Progenitor cell of endocrine pancreas (in vitro differentiated cells): ENCODE measurements at regions not wholly inside any gene's neighbourhood (a gene's known extent, or its start where the extent isn't known, plus 50 kb on each side); places are given as distances from the start of the nearest gene placed in this dataset.

Experiments used
- DNase-seq: peaks from one replicate; pipeline ENCODE4 v3.0.0; 2021; ENCODE audit warnings: low spot score; ENCODE audit not compliant: unreplicated experiment
- H3K27ac Mint-ChIP-seq: 2 replicates; pipeline ENCODE4 v1.8.0; 2021; ENCODE audit warnings: mild to moderate bottlenecking, moderate library complexity, mixed read lengths
- H3K27me3 Mint-ChIP-seq: 2 replicates; pipeline ENCODE4 v1.8.0; 2021; ENCODE audit warnings: mixed read lengths
- H3K36me3 Mint-ChIP-seq: 2 replicates; pipeline ENCODE4 v1.8.0; 2022; ENCODE audit warnings: mixed read lengths; ENCODE audit not compliant: insufficient read depth
- H3K4me1 Mint-ChIP-seq: 2 replicates; pipeline ENCODE4 v1.8.0; 2021; ENCODE audit warnings: low read depth, mixed read lengths
- H3K4me3 Mint-ChIP-seq: 2 replicates; pipeline ENCODE4 v1.8.0; 2021; ENCODE audit warnings: low read depth, mild to moderate bottlenecking, moderate library complexity, mixed read lengths
- H3K9me3 Mint-ChIP-seq: 2 replicates; pipeline ENCODE4 v1.8.0; 2021; ENCODE audit warnings: low read depth, mixed read lengths
- TF ChIP-seq, protein P1 (sequence below): fragments of 200-600 bp; sonication (generic); IDR thresholded peaks from one replicate; pipeline ENCODE4 v1.5.0; 2021; ENCODE audit warnings: antibody characterized with exemption, mild to moderate bottlenecking; ENCODE audit not compliant: unreplicated experiment

DNA sequence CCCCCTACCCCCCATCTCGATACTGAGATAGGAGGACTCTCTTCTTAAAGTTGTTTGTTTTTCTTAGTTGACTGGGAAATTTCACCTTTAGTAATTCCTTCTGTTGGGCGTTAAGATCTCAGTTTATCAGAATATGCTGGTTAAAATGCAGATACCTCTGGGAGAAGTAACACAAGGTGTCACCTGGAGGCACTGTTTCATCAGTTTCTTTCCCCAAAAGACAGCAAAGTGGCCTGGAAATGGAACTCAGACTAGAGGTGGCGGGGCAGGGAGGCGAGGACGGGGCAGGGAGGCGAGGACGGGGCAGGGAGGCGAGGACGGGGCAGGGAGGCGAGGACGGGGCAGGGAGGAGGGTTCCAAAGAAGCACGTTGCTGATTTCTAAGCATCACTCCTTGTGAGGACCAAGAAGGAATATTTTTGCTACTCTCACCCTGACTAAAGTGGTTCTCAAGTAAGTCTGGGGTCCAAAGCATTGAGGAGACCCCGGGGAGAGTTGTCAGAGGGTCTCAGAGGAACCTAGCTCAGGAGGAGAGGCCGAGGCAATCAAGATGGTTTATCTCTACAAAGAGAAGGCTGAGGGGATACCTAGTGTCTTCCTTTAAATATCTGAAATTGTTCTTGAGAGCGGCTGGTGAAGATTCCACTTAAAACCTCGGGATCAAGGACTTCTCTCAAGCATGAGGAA, 147.0 kb upstream of the B3GAT1 start:
- peaks cover 23% of the 10 kb centered on the region for H3K27me3 Mint-ChIP-seq
- no peaks in the 10 kb centered on the region for H3K9me3 Mint-ChIP-seq
- H3K36me3 Mint-ChIP-seq, result no peaks in the 10 kb centered on the region
- no peaks in the 10 kb centered on the region for H3K4me1 Mint-ChIP-seq
- no peak overlapping the region for H3K27ac Mint-ChIP-seq
- no peak for DNase-seq
- H3K4me3 Mint-ChIP-seq, result no peak overlapping the region
- TF ChIP-seq, protein P1, sequence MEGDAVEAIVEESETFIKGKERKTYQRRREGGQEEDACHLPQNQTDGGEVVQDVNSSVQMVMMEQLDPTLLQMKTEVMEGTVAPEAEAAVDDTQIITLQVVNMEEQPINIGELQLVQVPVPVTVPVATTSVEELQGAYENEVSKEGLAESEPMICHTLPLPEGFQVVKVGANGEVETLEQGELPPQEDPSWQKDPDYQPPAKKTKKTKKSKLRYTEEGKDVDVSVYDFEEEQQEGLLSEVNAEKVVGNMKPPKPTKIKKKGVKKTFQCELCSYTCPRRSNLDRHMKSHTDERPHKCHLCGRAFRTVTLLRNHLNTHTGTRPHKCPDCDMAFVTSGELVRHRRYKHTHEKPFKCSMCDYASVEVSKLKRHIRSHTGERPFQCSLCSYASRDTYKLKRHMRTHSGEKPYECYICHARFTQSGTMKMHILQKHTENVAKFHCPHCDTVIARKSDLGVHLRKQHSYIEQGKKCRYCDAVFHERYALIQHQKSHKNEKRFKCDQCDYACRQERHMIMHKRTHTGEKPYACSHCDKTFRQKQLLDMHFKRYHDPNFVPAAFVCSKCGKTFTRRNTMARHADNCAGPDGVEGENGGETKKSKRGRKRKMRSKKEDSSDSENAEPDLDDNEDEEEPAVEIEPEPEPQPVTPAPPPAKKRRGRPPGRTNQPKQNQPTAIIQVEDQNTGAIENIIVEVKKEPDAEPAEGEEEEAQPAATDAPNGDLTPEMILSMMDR, result no peak

DNA sequence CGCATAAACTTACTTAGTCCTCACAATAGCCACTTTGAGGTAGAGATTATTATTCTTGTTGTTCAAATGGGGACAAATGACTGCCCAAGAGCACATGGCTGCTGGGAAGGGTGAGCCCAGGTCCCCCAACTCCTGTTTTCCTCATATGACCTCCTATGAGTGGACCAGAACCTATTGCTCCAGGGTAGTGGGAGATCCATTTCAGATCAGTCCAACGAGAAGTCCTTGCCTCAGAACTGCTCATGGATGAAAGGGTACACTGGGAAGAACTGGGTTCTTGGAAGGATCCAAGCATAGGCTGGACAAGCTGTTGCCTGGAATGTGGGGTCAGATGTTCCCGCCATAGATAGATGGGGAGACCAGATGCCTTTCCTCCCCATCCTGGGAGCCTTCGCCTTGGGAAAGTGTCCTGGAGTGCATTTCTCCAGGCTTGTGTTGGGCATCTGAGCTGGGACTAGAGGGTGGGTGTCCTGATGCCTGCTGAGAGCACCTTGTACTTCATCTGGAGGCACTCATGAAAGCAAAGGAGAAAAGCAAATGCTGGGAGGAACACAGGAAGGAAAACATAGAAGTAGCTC, 146.3 kb upstream of the B3GAT1 start:
- no peak for DNase-seq
- peaks cover 23% of the 10 kb centered on the region for H3K27me3 Mint-ChIP-seq

DNA sequence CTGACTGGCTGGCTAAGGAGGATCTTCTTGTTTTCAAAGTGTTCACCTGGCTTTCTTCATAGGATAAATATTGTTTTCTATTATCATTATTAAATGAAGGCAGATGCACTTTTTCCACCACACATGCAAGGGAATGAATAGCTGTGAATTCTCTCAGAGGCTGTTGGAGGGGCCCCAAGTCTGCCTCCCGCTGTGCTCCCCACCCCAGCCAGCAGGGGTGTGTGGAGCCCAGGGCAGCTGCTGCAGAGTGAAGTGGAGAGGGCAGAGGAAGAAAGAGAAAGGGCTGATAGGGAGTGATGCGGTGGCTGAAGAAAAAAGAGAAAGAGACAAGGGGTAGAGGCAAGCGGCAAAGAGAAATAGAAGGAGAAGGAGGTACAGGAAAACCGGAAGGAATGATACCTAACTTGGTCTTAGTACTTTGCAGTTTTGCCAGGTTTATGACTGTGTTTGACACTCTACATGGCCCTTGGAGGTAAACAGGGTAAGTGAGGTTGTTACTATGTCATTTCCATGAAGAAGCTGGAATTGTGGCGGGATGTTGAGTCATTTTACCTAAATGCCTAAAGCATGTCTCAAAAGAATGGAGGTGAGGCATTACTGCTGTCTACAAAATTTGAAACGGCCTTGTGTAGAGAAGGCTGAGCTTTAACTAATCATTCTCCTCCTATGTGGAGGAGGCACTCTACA, 145.7 kb upstream of the B3GAT1 start:
- no peaks in the 10 kb centered on the region for H3K4me1 Mint-ChIP-seq
- no peak overlapping the region for H3K4me3 Mint-ChIP-seq
- DNase-seq, result no peak
- H3K9me3 Mint-ChIP-seq, result no peaks in the 10 kb centered on the region
- H3K27ac Mint-ChIP-seq, result no peak overlapping the region
- TF ChIP-seq, protein P1, result no peak
- no peaks in the 10 kb centered on the region for H3K36me3 Mint-ChIP-seq
- peaks cover 23% of the 10 kb centered on the region for H3K27me3 Mint-ChIP-seq

More for the DNA sequence above, 146.3 kb upstream of the B3GAT1 start:
- Mint-ChIP-seq H3K27ac (no peak overlapping the region), H3K4me1 (no peaks in the 10 kb centered on the region), H3K4me3 (no peak overlapping the region), H3K9me3 (no peaks in the 10 kb centered on the region), H3K36me3 (no peaks in the 10 kb centered on the region)
- TF ChIP-seq, protein P1, result no peak

DNA sequence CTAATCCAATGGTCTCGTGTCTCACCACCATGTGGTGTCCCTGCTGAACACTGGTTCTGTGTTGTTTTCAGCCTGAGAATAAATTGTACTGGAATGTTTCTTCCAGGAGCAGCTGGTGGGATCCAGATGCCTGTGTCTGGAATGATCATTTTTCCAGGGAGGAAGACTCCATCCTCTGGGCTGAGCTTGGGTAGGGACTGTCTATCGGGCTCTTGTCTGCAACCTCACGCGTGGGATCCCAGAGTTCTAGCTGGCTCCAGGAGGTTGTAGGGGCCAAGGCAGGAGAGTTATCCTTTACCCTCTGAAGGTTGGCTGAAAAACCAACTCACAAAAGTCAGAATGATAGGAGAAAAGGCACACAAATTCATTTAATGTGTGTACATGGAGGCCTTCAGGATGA, 144.1 kb upstream of the B3GAT1 start:
- H3K4me3 Mint-ChIP-seq, result no peak overlapping the region
- TF ChIP-seq, protein P1, result no peak
- peaks cover 23% of the 10 kb centered on the region for H3K27me3 Mint-ChIP-seq
- DNase-seq, result no peak
- H3K9me3 Mint-ChIP-seq, result no peaks in the 10 kb centered on the region
- no peaks in the 10 kb centered on the region for H3K36me3 Mint-ChIP-seq
- H3K27ac Mint-ChIP-seq, result no peak overlapping the region
- no peaks in the 10 kb centered on the region for H3K4me1 Mint-ChIP-seq

DNA sequence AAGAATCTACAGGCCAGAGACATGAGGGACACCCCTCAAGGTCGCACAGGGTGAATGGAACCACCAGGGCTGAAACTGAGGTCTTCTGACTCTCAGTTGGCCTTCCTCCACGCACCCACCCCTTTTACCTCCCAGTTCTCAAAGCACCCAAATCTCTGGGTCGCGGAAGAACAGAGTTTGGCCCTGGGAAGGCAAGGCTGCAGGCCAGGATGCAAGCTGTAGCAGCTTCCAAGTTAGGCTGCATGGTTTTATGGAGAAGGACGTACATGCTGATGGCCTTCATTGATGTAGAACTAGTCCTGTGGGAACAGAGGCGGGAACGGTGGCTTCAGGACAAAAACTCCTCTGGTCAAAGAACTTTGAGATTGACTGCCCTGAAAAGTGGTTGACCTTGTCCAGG, 143.5 kb upstream of the B3GAT1 start:
- H3K27ac Mint-ChIP-seq, result no peak overlapping the region

More for the DNA sequence above, 143.5 kb upstream of the B3GAT1 start:
- Mint-ChIP-seq H3K9me3 (no peaks in the 10 kb centered on the region), H3K27me3 (peaks cover 23% of the 10 kb centered on the region), H3K4me1 (no peaks in the 10 kb centered on the region), H3K36me3 (no peaks in the 10 kb centered on the region), H3K4me3 (no peak overlapping the region)
- TF ChIP-seq, protein P1, result no peak
- DNase-seq, result no peak
